ENCODE measurements at regions not wholly inside any gene's neighbourhood (a gene's known extent, or its start where the extent isn't known, plus 50 kb on each side); places are given as distances from the start of the nearest gene placed in this dataset.

GRCh38 chr15:67914028-67914427, 74.2 kb upstream of the RNU6-1 start:
- no peak overlapping the region for H3K4me3 ChIP-seq (replicated peaks; ENCODE audit: low read depth, low read length)
- no peak for DNase-seq (ENCODE audit: extremely low read depth, low read depth)
- no peak for TF ChIP-seq CTCF (IDR thresholded peaks at IDR 0.05; ENCODE audit: low read depth, low read length, missing control alignments)

- no peak overlapping the region for H3K4me3 ChIP-seq (replicated peaks; ENCODE audit: low read depth, low read length)
- peak; percentile 15 for DNase-seq (ENCODE audit: extremely low read depth, low read depth)
- no peak for TF ChIP-seq CTCF (IDR thresholded peaks at IDR 0.05; ENCODE audit: low read depth, low read length, missing control alignments)
Observed at GRCh38 chr15:67914537-67915460, 75.0 kb upstream of the RNU6-1 start.

- DNase-seq (ENCODE audit: extremely low read depth, low read depth) = no peak
- no peak for TF ChIP-seq CTCF (IDR thresholded peaks at IDR 0.05; ENCODE audit: low read depth, low read length, missing control alignments)
- no peak overlapping the region for H3K4me3 ChIP-seq (replicated peaks; ENCODE audit: low read depth, low read length)
Observed at GRCh38 chr15:67915461-67916374, 75.9 kb upstream of the RNU6-1 start.

- H3K4me3 ChIP-seq (replicated peaks; ENCODE audit: low read depth, low read length) = no peak overlapping the region
- DNase-seq (ENCODE audit: extremely low read depth, low read depth) = no peak
- TF ChIP-seq CTCF (IDR thresholded peaks at IDR 0.05; ENCODE audit: low read depth, low read length, missing control alignments) = no peak
Observed at GRCh38 chr15:67916565-67916964, 76.7 kb upstream of the RNU6-1 start.

- no peak for TF ChIP-seq CTCF (IDR thresholded peaks at IDR 0.05; ENCODE audit: low read depth, low read length, missing control alignments)
- H3K4me3 ChIP-seq (replicated peaks; ENCODE audit: low read depth, low read length) = no peak overlapping the region
- DNase-seq (ENCODE audit: extremely low read depth, low read depth) = no peak
Observed at GRCh38 chr15:67917037-67917436, 77.2 kb upstream of the RNU6-1 start.

GRCh38 chr15:67917636-67918035, 77.8 kb upstream of the RNU6-1 start:
- no peak for DNase-seq (ENCODE audit: extremely low read depth, low read depth)
- no peak overlapping the region for H3K4me3 ChIP-seq (replicated peaks; ENCODE audit: low read depth, low read length)
- no peak for TF ChIP-seq CTCF (IDR thresholded peaks at IDR 0.05; ENCODE audit: low read depth, low read length, missing control alignments)

Data from HFF-Myc (cell line).